Rectal smooth muscle tissue (tissue), 1 donor: ENCODE measurements at regions not wholly inside any gene's neighbourhood (a gene's known extent, or its start where the extent isn't known, plus 50 kb on each side); places are given as distances from the start of the nearest gene placed in this dataset.

Experiments
- H3K27ac ChIP-seq: one replicate; pipeline ENCODE4 v1.7.0; 2013; ENCODE audit warnings: low read depth, low read length, inconsistent platforms
- H3K27me3 ChIP-seq: one replicate; pipeline ENCODE4 v1.7.0; 2013; ENCODE audit warnings: low read length; ENCODE audit not compliant: control insufficient read depth, insufficient read depth
- H3K36me3 ChIP-seq: one replicate; pipeline ENCODE4 v1.7.0; 2013; ENCODE audit warnings: low read length; ENCODE audit not compliant: control insufficient read depth, insufficient read depth
- H3K4me1 ChIP-seq: one replicate; pipeline ENCODE4 v1.7.0; 2013; ENCODE audit warnings: low read length; ENCODE audit not compliant: control insufficient read depth, insufficient read depth
- H3K4me3 ChIP-seq: one replicate; pipeline ENCODE4 v1.7.0; 2013; ENCODE audit warnings: low read length
- H3K9ac ChIP-seq: one replicate; pipeline ENCODE4 v1.7.0; 2013; ENCODE audit warnings: low read length

GRCh38 chr1:244180256-244180655, 129.2 kb downstream of the ZBTB18 start:
- no peaks in the 10 kb centered on the region for H3K36me3 ChIP-seq
- no peak overlapping the region for H3K27ac ChIP-seq
- no peak overlapping the region for H3K4me3 ChIP-seq
- no peak overlapping the region for H3K9ac ChIP-seq
- no peaks in the 10 kb centered on the region for H3K27me3 ChIP-seq
- no peaks in the 10 kb centered on the region for H3K4me1 ChIP-seq

GRCh38 chr1:244181867-244182266, 130.8 kb downstream of the ZBTB18 start:
- Histone ChIP-seq H3K9ac (no peak overlapping the region), H3K36me3 (no peaks in the 10 kb centered on the region), H3K27ac (no peak overlapping the region)

DNA sequence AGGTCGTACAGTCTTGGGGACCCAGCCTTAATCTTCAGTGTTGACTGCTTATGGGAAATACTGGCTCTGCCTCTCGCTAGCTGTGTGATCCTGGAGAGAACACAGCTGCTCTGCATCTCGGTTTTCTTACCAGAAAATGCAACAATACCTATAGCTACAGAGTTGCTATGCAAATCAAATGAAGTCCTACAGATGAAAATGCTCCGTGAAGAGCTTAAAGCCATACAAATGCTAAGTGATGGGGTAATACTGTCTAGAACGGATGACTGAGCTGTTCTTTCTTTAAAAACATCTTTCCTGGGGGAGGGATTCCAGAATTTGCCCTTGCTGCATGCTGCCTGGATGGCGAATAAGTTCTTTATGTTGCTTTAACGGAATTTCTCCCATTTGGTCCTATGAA, 132.0 kb downstream of the ZBTB18 start:
- no peaks in the 10 kb centered on the region for H3K36me3 ChIP-seq
- H3K9ac ChIP-seq: no peak overlapping the region
- no peak overlapping the region for H3K27ac ChIP-seq
- no peaks in the 10 kb centered on the region for H3K4me1 ChIP-seq
- H3K4me3 ChIP-seq: no peak overlapping the region
- H3K27me3 ChIP-seq: no peaks in the 10 kb centered on the region

More at GRCh38 chr1:244181867-244182266, 130.8 kb downstream of the ZBTB18 start:
- Histone ChIP-seq H3K4me3 (no peak overlapping the region), H3K4me1 (no peaks in the 10 kb centered on the region), H3K27me3 (no peaks in the 10 kb centered on the region)

DNA sequence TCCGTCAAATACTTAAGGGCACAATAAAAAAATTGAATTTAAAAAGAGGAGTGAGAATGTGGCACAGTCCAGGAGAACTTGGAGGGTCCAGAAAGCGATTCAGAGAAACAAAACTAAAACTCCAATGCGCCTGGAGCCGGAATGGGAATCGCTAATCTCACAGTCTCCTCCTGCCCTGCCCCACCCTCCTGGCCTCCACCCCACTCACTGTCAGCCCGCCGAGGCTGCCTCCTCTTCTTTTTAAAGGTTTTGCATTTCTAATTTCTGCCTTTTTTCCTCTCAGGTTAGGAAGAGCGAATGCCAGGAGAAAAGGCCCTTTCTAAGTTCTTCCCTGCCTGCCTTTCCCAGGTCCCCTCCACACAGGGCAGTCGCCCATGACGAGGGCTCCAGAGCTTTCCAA, 135.3 kb downstream of the ZBTB18 start:
- no peak overlapping the region for H3K27ac ChIP-seq
- H3K9ac ChIP-seq: no peak overlapping the region
- H3K4me3 ChIP-seq: no peak overlapping the region
- H3K4me1 ChIP-seq: no peaks in the 10 kb centered on the region
- H3K36me3 ChIP-seq: no peaks in the 10 kb centered on the region
- no peaks in the 10 kb centered on the region for H3K27me3 ChIP-seq

GRCh38 chr1:244187310-244187709, 136.2 kb downstream of the ZBTB18 start:
- H3K4me1 ChIP-seq: no peaks in the 10 kb centered on the region
- no peak overlapping the region for H3K27ac ChIP-seq
- no peak overlapping the region for H3K4me3 ChIP-seq
- no peaks in the 10 kb centered on the region for H3K27me3 ChIP-seq
- no peaks in the 10 kb centered on the region for H3K36me3 ChIP-seq
- no peak overlapping the region for H3K9ac ChIP-seq

DNA sequence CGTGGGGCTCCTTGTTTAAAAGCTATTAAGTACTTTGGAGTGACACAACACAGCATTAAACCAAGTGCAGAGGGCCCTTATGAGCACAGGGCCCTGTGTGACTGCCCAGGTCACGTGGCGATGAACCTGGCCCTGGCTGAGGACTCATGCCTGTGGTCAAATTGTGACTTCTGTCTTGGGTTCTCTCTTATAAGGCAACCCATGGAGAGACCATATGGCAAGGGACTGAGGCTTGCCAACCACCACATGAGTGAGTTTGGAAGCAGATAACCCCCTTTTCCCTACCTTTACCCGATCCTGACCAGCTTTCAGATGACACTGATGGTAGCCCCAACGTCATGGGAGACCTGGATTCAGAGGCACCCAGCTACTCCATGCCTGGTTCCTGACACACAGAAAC, 140.5 kb downstream of the ZBTB18 start:
- H3K4me1 ChIP-seq: no peaks in the 10 kb centered on the region
- H3K27ac ChIP-seq: no peak overlapping the region
- no peaks in the 10 kb centered on the region for H3K36me3 ChIP-seq
- no peak overlapping the region for H3K9ac ChIP-seq
- H3K4me3 ChIP-seq: no peak overlapping the region
- no peaks in the 10 kb centered on the region for H3K27me3 ChIP-seq

DNA sequence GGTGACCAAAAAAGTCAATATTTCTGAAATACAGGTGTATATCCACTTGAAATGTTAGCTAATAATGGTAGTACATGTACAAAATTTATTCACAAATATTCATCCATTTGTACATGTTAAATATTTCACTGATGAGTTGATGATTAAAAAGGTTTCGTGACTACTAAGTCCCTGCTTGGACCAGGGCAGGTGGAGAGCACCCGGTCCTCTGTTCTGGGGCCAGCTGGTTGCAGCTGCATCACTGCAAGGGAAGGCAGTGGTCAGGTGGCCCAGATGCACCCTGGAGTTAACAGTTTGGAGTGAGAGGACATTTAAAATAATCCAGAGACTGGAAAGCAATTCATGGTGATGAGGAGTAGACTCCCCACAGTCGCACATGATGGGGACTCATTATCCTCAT, 141.2 kb downstream of the ZBTB18 start:
- Histone ChIP-seq H3K27ac (no peak overlapping the region), H3K36me3 (no peaks in the 10 kb centered on the region), H3K4me1 (no peaks in the 10 kb centered on the region), H3K9ac (no peak overlapping the region), H3K4me3 (no peak overlapping the region), H3K27me3 (no peaks in the 10 kb centered on the region)

DNA sequence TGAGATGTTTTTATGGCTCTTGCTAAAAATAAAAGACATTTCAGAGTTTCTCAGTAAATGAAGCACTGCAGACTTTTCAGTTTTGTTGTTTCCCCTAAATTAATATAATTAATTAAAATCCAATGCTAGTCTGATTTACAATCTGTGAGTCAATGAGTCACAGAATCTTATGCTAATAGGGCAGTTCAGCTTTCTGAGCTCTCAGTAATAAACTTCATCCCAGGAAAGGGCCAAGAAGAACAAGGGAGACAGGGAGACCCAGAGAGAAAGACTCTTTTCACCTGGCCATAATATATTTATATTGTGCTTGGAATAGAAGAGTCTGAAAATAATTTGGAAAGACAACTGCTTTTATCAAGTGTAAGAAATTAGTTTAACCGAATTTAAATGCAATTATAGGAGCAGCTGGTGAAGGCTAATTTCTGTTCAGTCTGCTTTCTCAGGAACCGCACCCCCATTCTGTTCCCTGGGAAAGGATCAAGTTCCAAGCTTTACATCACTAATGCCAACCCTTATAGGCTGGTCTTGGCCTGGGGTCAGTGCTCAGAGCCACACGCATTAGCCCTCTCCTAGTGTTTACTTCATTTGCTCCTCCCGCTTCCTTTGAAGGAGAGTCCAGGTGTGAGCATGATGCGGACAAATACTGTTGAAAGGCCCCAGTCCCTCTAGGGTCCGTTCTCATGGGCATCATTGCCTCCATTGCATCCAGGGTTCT, 145.6 kb downstream of the ZBTB18 start:
- Histone ChIP-seq H3K4me1 (no peaks in the 10 kb centered on the region), H3K36me3 (no peaks in the 10 kb centered on the region), H3K27ac (no peak overlapping the region), H3K4me3 (no peak overlapping the region), H3K9ac (no peak overlapping the region), H3K27me3 (no peaks in the 10 kb centered on the region)

- Histone ChIP-seq H3K27ac (no peak overlapping the region), H3K27me3 (no peaks in the 10 kb centered on the region), H3K36me3 (no peaks in the 10 kb centered on the region), H3K4me1 (no peaks in the 10 kb centered on the region), H3K9ac (no peak overlapping the region), H3K4me3 (no peak overlapping the region)
Observed at GRCh38 chr1:244197851-244198375, 146.8 kb downstream of the ZBTB18 start.

DNA sequence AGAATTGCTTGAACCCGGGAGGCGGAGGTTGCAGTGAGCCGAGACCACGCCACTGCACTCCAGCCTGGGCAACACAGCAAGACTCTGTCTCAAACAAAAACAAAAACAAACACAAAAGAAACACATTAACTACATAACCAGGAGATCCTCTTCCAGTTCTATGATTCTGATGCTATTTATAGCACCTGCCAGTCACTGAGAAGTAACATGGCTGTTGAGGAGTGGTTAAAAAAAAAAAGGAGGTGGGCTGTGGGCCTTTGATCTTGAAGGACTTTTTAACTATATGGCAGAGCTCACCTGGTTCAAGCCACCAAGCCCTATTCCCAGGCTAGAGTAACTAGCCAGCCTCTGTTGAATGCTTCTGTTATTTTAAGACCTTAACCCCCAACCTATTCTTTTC, 148.8 kb downstream of the ZBTB18 start:
- Histone ChIP-seq H3K4me1 (no peaks in the 10 kb centered on the region), H3K27ac (no peak overlapping the region), H3K27me3 (no peaks in the 10 kb centered on the region), H3K36me3 (no peaks in the 10 kb centered on the region), H3K4me3 (no peak overlapping the region), H3K9ac (no peak overlapping the region)

DNA sequence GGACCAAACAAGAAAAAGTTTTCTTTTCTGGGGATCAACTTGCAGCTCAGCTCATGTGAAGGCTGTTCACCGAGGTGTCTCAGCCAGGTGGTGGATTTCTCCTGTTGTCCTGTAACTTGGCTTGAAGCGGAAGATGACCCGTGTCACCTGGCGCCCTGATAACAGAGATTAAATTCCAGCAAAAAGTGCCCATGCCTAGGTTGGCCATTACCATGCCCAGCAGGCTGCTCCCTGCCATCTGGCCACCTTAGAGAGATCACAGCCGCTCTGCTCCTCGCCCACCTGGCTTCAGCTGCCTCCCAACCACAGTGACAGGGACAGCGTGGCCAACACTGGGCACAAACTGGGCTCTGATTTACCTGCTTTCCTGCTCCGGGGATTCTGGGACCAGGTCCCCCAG, 149.5 kb downstream of the ZBTB18 start:
- Histone ChIP-seq H3K9ac (no peak overlapping the region), H3K27ac (no peak overlapping the region), H3K4me1 (no peaks in the 10 kb centered on the region), H3K27me3 (no peaks in the 10 kb centered on the region), H3K4me3 (no peak overlapping the region), H3K36me3 (no peaks in the 10 kb centered on the region)

GRCh38 chr1:244201750-244202149, 150.7 kb downstream of the ZBTB18 start:
- Histone ChIP-seq H3K27me3 (no peaks in the 10 kb centered on the region), H3K27ac (no peak overlapping the region), H3K4me3 (no peak overlapping the region), H3K9ac (no peak overlapping the region), H3K4me1 (no peaks in the 10 kb centered on the region), H3K36me3 (no peaks in the 10 kb centered on the region)

DNA sequence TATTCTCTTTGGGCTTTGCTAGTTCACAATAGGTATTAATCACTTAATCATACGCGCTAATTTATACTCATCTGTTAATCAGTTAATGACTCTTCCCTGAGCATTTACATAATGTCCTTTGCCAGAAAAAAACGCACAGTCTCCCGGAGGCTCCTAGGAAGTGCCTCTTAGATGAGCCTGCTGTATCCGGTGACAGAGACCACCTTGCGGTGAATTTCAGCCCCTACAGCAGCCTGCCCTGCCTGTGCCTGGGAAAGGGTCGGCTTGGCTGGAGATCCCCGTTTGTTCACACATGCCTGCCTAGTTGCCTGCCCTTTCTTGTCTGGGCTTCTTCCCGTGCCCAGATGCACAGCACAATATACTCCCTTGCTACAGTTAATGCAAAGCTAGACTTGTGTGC, 152.9 kb downstream of the ZBTB18 start:
- Histone ChIP-seq H3K4me3 (no peak overlapping the region), H3K27me3 (no peaks in the 10 kb centered on the region), H3K4me1 (no peaks in the 10 kb centered on the region), H3K9ac (no peak overlapping the region), H3K27ac (no peak overlapping the region), H3K36me3 (no peaks in the 10 kb centered on the region)
